ENCODE measurements at regions not wholly inside any gene's neighbourhood (a gene's known extent, or its start where the extent isn't known, plus 50 kb on each side); places are given as distances from the start of the nearest gene placed in this dataset.

GRCh38 chr5:67291066-67291465, 94.5 kb upstream of the CD180 start:
- TF ChIP-seq, protein P1, sequence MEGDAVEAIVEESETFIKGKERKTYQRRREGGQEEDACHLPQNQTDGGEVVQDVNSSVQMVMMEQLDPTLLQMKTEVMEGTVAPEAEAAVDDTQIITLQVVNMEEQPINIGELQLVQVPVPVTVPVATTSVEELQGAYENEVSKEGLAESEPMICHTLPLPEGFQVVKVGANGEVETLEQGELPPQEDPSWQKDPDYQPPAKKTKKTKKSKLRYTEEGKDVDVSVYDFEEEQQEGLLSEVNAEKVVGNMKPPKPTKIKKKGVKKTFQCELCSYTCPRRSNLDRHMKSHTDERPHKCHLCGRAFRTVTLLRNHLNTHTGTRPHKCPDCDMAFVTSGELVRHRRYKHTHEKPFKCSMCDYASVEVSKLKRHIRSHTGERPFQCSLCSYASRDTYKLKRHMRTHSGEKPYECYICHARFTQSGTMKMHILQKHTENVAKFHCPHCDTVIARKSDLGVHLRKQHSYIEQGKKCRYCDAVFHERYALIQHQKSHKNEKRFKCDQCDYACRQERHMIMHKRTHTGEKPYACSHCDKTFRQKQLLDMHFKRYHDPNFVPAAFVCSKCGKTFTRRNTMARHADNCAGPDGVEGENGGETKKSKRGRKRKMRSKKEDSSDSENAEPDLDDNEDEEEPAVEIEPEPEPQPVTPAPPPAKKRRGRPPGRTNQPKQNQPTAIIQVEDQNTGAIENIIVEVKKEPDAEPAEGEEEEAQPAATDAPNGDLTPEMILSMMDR (IDR thresholded peaks at IDR 0.05) = no peak
- TF ChIP-seq EZH2 (IDR thresholded peaks at IDR 0.05) = no peak

Measured in neural progenitor cell (in vitro differentiated cells).